ENCODE measurements at regions not wholly inside any gene's neighbourhood (a gene's known extent, or its start where the extent isn't known, plus 50 kb on each side); places are given as distances from the start of the nearest gene placed in this dataset.
"Not testable (repeated sequence)": the region's sequence is repeated elsewhere in the genome, so short reads cannot be mapped to it uniquely, and the experiment has no call there.

DNA sequence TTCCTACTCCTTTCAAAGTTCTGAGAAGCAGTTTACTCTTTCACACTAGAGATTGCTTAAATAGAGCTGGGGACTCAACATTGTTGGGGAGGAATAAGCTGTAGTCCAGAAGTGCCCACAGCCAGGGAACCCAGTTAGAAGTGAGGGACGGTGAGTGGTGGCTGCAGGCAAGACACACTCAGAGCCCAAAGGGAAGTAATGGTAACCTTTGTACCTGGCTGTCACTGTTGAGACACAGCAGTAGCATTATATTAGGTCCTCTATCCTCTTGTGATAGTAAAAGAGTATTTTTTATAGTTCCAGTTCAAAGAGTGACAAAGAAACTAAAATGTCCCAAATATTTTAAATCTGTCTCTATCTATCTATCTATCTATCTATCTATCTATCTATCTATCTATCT, 263.3 kb downstream of the TTC6 start:
- no peaks in the 10 kb centered on the region for H3K36me3 ChIP-seq (ENCODE audit: insufficient read depth, low read length)
- H3K9me3 ChIP-seq (replicated peaks; ENCODE audit: low read length): no peaks in the 10 kb centered on the region
- no peak overlapping the region for H3K4me2 ChIP-seq (ENCODE audit: low read length)
- H3K9ac ChIP-seq (ENCODE audit: low read depth, low read length): no peak overlapping the region
- H3K4me1 ChIP-seq (ENCODE audit: control insufficient read depth, insufficient read depth, low read length): no peaks in the 10 kb centered on the region
- peaks cover 6% of the 10 kb centered on the region for H3K27me3 ChIP-seq (ENCODE audit: control insufficient read depth, insufficient read depth, low read length)
- H3K4me3 ChIP-seq (ENCODE audit: low read length): no peak overlapping the region

DNA sequence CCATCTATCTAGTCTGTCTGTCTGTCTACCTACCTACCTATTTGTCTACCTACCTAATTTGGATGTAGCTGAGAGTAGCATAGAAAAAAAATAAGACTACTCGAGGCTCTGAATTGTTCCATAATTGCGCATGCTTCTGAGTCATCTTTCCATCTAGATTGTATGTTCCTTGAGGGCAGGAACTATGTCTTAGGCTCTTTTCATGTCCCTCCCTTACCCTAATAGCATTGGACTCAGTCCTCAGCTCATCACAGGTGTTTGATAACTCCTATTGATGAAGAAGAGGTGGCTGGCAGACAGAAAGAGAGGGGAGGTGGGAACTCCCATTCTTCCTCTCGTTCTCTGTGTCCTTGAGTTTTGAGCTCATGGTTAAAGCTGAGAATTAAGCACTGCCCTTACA, 263.7 kb downstream of the TTC6 start:
- Histone ChIP-seq H3K27me3 (ENCODE audit: control insufficient read depth, insufficient read depth, low read length) (peaks cover 6% of the 10 kb centered on the region), H3K9me3 (replicated peaks; ENCODE audit: low read length) (no peaks in the 10 kb centered on the region), H3K4me2 (ENCODE audit: low read length) (no peak overlapping the region), H3K9ac (ENCODE audit: low read depth, low read length) (no peak overlapping the region), H3K4me3 (ENCODE audit: low read length) (no peak overlapping the region), H3K4me1 (ENCODE audit: control insufficient read depth, insufficient read depth, low read length) (no peaks in the 10 kb centered on the region), H3K36me3 (ENCODE audit: insufficient read depth, low read length) (no peaks in the 10 kb centered on the region)

DNA sequence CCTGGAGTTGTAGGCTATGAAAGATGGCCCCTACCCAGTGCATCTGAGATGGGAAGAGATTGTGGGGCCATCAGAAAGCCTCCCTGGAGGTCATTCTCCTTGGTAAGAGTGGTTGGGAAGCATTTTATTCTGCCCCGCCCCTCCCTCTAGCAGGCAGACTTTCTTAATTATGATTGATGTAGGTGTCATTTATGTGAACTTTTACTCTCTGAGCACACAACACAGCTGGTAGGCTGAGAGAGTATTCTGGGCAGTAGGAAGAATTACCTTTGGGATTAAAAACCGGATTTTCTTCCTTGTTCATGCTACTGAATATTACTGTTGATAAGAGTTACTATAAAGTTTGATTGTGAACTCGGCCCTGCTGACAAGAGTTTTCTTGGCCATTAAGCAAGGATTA, 266.8 kb downstream of the TTC6 start:
- no peaks in the 10 kb centered on the region for H3K9me3 ChIP-seq (replicated peaks; ENCODE audit: low read length)
- no peaks in the 10 kb centered on the region for H3K36me3 ChIP-seq (ENCODE audit: insufficient read depth, low read length)
- H3K4me2 ChIP-seq (ENCODE audit: low read length): no peak overlapping the region
- peaks cover 3% of the 10 kb centered on the region for H3K27me3 ChIP-seq (ENCODE audit: control insufficient read depth, insufficient read depth, low read length)
- H3K4me1 ChIP-seq (ENCODE audit: control insufficient read depth, insufficient read depth, low read length): peaks cover 13% of the 10 kb centered on the region
- no peak overlapping the region for H3K9ac ChIP-seq (ENCODE audit: low read depth, low read length)
- H3K4me3 ChIP-seq (ENCODE audit: low read length): no peak overlapping the region

DNA sequence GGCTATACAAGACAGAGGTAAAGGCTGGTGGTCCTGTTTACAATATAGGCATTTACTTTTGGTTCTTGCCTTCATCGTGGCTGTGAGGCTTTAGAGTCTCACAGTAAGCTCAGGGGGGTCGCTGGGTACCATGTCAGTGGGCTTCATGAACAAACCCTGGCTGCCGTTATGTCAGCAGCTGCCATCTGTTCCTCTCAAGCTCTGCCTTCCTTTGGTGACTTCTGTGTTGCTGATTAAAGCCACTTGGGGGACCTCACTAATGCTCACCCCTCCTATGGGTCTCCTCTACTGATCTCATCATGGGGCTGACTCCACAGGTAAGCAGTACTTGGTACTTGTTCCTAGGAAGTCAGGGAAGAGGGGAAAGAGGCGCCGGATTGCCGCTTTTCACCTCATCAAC, 268.7 kb downstream of the TTC6 start:
- Histone ChIP-seq H3K9me3 (replicated peaks; ENCODE audit: low read length) (no peaks in the 10 kb centered on the region), H3K4me2 (ENCODE audit: low read length) (no peak overlapping the region), H3K27me3 (ENCODE audit: control insufficient read depth, insufficient read depth, low read length) (no peaks in the 10 kb centered on the region), H3K4me3 (ENCODE audit: low read length) (no peak overlapping the region), H3K9ac (ENCODE audit: low read depth, low read length) (no peak overlapping the region), H3K4me1 (ENCODE audit: control insufficient read depth, insufficient read depth, low read length) (peaks cover 13% of the 10 kb centered on the region), H3K36me3 (ENCODE audit: insufficient read depth, low read length) (no peaks in the 10 kb centered on the region)

DNA sequence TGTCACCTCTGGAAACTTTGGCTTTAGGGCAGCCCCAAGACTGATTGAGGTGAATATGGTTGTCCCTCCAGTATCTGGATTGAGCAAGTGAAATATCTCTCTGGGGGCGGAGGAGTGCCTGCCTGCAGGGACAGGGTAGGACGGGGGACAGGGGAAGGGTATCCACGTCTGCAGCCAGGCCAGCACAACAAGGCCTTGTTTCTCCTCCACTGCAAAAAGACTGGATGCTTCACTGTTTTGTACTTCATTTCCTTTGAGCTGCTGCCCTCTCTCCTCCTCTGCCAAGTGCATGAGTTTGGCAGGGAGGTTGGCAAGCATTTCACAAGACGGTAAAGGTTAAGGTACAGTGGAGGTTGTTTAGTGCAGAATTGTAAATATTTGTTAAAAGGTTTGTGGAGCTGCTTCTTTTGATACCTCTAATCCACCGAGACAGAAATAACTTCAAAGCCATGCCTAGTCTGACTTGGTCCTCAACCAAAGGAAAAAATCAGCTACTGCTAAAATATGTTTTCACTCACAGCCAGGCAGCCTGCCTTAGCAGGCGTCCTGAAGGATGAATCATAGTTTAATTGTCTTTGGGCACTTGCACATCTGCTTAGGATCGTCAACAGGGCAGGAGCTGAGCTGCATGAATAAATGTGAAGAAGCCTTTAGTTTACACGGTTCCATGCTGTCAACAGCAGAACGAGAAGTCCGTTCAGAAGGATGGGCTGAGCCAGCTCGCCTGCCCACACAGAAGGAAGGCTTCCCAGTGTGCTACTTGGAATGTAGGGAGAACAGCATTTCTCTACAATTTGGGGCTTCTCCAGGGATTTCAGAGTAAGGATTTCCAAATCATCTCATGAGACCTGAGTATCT, 269.7 kb downstream of the TTC6 start:
- no peaks in the 10 kb centered on the region for H3K27me3 ChIP-seq (ENCODE audit: control insufficient read depth, insufficient read depth, low read length)
- H3K9me3 ChIP-seq (replicated peaks; ENCODE audit: low read length): no peaks in the 10 kb centered on the region
- no peak overlapping the region for H3K9ac ChIP-seq (ENCODE audit: low read depth, low read length)
- peak overlapping the region; percentile 46 for H3K4me2 ChIP-seq (ENCODE audit: low read length)
- H3K36me3 ChIP-seq (ENCODE audit: insufficient read depth, low read length): no peaks in the 10 kb centered on the region
- H3K4me1 ChIP-seq (ENCODE audit: control insufficient read depth, insufficient read depth, low read length): peaks cover 13% of the 10 kb centered on the region
- no peak overlapping the region for H3K4me3 ChIP-seq (ENCODE audit: low read length)

DNA sequence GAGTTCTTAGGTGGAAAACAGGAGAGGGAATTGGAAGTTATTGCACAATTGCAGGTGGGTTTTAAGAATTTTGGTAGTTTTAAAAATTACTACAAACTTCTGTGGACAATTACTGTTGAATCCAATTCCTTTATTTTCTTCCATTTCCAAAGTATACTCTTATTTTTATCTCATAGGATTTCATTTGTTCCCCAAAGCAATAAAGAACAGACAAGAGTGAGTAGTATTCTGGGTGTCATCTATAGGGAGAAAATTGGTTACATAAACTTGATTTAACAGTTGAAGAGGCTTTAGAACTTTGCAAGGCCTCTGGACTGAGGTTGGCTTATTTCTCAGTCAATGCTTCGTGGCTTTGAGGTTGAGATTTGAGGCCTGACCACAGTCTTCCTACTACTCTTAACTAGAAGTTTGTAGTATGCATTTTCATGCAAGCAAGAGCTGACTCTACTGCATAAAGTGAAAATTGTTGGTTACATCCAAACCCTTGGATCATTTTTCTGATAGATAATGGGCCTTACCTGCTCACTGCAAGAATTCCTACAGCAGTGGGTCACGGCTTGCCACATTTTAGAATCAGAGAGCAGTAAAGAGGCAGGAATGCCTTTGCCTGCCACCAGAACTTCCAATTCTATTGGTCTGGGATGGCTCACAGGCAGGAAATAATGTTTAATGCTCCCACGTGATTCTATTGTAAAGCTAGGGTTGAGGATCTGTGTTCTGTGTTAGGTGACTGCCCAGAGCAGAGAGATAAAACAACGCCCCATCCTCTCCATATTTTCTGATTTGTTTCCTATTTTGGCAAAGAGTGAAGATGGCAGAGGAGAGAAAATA, 270.5 kb downstream of the TTC6 start:
- peaks cover 13% of the 10 kb centered on the region for H3K4me1 ChIP-seq (ENCODE audit: control insufficient read depth, insufficient read depth, low read length)
- no peaks in the 10 kb centered on the region for H3K27me3 ChIP-seq (ENCODE audit: control insufficient read depth, insufficient read depth, low read length)
- H3K9me3 ChIP-seq (replicated peaks; ENCODE audit: low read length): no peaks in the 10 kb centered on the region
- H3K4me3 ChIP-seq (ENCODE audit: low read length): no peak overlapping the region
- no peak overlapping the region for H3K9ac ChIP-seq (ENCODE audit: low read depth, low read length)
- no peaks in the 10 kb centered on the region for H3K36me3 ChIP-seq (ENCODE audit: insufficient read depth, low read length)
- peak overlapping the region; percentile 46 for H3K4me2 ChIP-seq (ENCODE audit: low read length)

DNA sequence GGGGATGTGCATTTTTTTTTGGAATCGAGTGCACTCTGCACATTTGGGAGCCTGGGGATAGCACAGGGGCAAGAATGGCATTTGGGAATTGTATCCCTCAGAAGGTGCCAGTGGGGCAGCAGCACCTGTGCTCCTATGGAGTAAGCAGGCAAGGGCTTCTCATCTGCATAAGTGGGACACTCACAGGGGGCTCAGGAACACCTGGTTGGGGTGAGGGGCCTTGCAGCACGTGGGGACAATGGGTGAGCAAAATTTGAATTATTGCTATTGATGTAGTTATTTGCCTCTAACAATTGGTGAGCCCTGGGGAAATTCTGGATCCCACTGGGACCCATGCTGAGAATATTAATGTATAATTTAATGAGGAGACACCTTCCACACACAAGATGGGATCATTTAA, 274.2 kb downstream of the TTC6 start:
- H3K9me3 ChIP-seq (replicated peaks; ENCODE audit: low read length): no peaks in the 10 kb centered on the region
- no peak overlapping the region for H3K4me3 ChIP-seq (ENCODE audit: low read length)
- no peaks in the 10 kb centered on the region for H3K36me3 ChIP-seq (ENCODE audit: insufficient read depth, low read length)
- H3K4me2 ChIP-seq (ENCODE audit: low read length): no peak overlapping the region
- peaks cover 16% of the 10 kb centered on the region for H3K4me1 ChIP-seq (ENCODE audit: control insufficient read depth, insufficient read depth, low read length)
- no peak overlapping the region for H3K9ac ChIP-seq (ENCODE audit: low read depth, low read length)
- no peaks in the 10 kb centered on the region for H3K27me3 ChIP-seq (ENCODE audit: control insufficient read depth, insufficient read depth, low read length)

DNA sequence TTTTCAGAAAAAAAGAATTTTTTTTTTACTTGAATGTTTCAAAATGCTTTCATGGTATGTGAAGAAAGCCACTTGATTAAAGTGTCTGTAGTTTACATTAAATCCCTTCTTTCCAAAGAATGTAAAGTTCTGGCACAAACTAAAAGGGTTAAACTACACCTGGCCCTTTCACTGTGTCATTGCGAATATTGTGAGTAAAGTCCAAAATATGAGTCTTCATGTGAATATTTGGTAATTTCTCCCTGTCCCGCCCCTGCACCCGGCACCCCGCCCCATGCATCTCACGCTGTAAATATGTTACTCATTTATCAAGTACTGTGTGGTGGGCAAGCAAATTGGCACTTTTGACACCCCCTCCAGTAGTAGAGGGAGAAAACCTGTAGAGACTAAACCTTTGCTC, 274.7 kb downstream of the TTC6 start:
- Histone ChIP-seq H3K27me3 (ENCODE audit: control insufficient read depth, insufficient read depth, low read length) (no peaks in the 10 kb centered on the region), H3K9me3 (replicated peaks; ENCODE audit: low read length) (no peaks in the 10 kb centered on the region), H3K4me1 (ENCODE audit: control insufficient read depth, insufficient read depth, low read length) (peaks cover 15% of the 10 kb centered on the region)

DNA sequence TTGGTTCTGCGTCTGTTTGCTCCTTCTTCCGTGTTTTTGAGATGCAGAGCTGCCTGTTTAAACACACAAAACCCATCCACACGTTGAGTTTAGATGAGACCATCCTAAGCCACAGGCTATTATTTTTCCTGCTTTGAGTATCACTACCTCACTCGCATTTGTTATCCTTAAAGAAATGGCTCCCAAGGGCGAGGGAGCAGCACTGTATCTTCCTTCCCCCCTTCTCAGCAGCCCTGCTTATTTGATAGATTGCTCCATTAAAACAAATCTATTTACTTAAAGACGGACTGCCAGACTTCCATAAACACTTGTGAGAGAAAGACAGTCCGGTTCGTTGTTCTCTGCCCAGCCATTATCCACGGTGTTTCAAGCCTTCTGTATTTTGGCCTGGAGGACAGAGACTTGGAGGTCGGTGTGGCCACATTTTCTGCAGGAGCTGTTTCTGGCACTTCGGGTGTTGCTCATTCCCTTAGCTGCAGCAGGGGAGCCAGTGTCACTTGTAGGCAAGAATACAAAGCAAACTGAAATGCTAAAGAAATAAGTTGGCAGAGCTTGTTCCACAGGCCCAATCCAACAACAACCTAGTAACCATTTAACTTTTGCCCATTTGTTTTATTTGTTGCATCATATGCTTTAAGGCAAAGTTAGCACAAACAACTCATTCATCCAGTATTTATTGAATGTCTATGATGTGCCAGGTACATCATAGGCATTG, 275.4 kb downstream of the TTC6 start:
- Histone ChIP-seq H3K36me3 (ENCODE audit: insufficient read depth, low read length) (no peaks in the 10 kb centered on the region), H3K27me3 (ENCODE audit: control insufficient read depth, insufficient read depth, low read length) (no peaks in the 10 kb centered on the region), H3K4me2 (ENCODE audit: low read length) (no peak overlapping the region)

More for the DNA sequence above, 274.7 kb downstream of the TTC6 start:
- Histone ChIP-seq H3K36me3 (ENCODE audit: insufficient read depth, low read length) (no peaks in the 10 kb centered on the region), H3K9ac (ENCODE audit: low read depth, low read length) (no peak overlapping the region), H3K4me2 (ENCODE audit: low read length) (no peak overlapping the region), H3K4me3 (ENCODE audit: low read length) (no peak overlapping the region)

DNA sequence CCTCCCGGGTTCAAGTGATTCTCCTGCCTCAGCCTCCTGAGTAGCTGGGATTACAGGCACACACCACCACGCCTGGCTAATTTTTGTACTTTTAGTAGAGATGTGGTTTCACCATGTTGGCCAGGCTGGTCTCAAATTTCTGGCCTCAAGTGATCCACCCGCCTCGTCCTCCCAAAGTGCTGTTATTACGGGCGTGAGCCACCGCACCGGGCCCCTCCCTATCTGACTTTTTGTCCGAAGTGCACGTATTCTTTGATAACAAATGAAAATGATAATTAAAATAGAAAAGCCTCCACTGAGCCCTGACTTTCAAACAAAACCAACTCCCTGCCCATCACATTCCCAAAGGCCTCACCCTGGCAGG, 278.6 kb downstream of the TTC6 start:
- H3K9ac ChIP-seq (ENCODE audit: low read depth, low read length); H3K4me1 ChIP-seq (ENCODE audit: control insufficient read depth, insufficient read depth, low read length); H3K36me3 ChIP-seq (ENCODE audit: insufficient read depth, low read length); H3K9me3 ChIP-seq (replicated peaks; ENCODE audit: low read length); H3K4me2 ChIP-seq (ENCODE audit: low read length); H3K4me3 ChIP-seq (ENCODE audit: low read length): not testable (repeated sequence)
- H3K27me3 ChIP-seq (ENCODE audit: control insufficient read depth, insufficient read depth, low read length): peaks cover 13% of the 10 kb centered on the region

More for the DNA sequence above, 275.4 kb downstream of the TTC6 start:
- no peak overlapping the region for H3K9ac ChIP-seq (ENCODE audit: low read depth, low read length)
- no peak overlapping the region for H3K4me3 ChIP-seq (ENCODE audit: low read length)
- no peaks in the 10 kb centered on the region for H3K9me3 ChIP-seq (replicated peaks; ENCODE audit: low read length)
- H3K4me1 ChIP-seq (ENCODE audit: control insufficient read depth, insufficient read depth, low read length): peaks cover 8% of the 10 kb centered on the region

DNA sequence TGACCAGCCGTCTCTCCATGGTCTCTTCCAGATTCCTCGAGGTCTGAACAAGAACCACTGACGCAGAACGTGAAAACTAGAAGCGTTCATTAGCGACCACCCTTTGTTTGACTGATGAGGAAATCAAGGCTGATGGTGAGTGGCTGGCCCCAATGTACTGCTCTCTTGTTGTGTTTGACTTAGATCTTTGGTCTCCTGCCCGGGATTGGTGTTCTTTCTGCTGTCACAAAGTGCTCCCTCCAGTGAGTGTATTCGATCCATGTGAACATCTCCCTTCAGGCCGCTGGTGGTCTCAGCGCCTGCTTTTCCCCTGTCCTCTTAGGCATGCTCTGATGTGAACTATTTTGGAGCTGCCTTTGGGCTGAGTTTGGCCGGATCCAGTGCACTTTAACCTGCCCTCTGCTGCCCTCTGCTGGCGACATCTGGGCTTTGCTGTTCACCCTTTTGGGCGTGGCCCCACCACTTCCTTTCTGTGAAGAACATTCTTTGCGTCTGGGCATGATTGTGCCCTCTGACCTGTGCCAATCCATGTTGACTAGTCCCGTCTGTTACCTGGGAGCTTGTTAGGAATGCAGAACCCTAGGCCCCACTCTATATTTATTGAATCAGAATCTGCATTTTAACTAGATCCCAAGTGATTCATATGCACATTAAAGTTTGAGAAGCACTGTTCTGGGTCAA, 279.1 kb downstream of the TTC6 start:
- Histone ChIP-seq H3K4me2 (ENCODE audit: low read length) (peak overlapping the region; percentile 48), H3K9ac (ENCODE audit: low read depth, low read length) (no peak overlapping the region), H3K27me3 (ENCODE audit: control insufficient read depth, insufficient read depth, low read length) (peaks cover 13% of the 10 kb centered on the region), H3K4me3 (ENCODE audit: low read length) (no peak overlapping the region), H3K4me1 (ENCODE audit: control insufficient read depth, insufficient read depth, low read length) (peaks cover 7% of the 10 kb centered on the region), H3K36me3 (ENCODE audit: insufficient read depth, low read length) (no peaks in the 10 kb centered on the region), H3K9me3 (replicated peaks; ENCODE audit: low read length) (no peaks in the 10 kb centered on the region)

Data from skeletal muscle satellite cell (primary cell).